Caco-2 (cell line): ENCODE measurements at regions not wholly inside any gene's neighbourhood (a gene's known extent, or its start where the extent isn't known, plus 50 kb on each side); places are given as distances from the start of the nearest gene placed in this dataset.

Source experiments
- BruUV-seq: library from RNA; stranded (reverse); fragments of 400-500 nt; replicated peaks from 2 replicates; lab custom pipeline; 2021; lab: Mats Ljungman, UMichigan
- CTCF ChIA-PET: fragments of 300-600 bp; sonication (Branson Sonifier 250); formaldehyde crosslinking; loops from one replicate; lab custom pipeline; 2022; ENCODE audit warnings: antibody characterized with exemption; lab: Charles Lee
- POLR2A ChIA-PET: fragments of 300-600 bp; sonication (Branson Sonifier 250); formaldehyde crosslinking; loops from one replicate; lab custom pipeline; 2022; ENCODE audit warnings: antibody characterized with exemption; lab: Charles Lee
- DNase-seq, 2 experiments: peaks; one replicate each; pipeline versions ENCODE4 v3.0.0 to v3.0.0-alpha.2; 2020 to 2022
- H3K27me3 ChIP-seq: replicated peaks from 2 replicates; pipeline ENCODE4 v1.6.0; 2011; ENCODE audit warnings: low read length; ENCODE audit not compliant: control insufficient read depth, insufficient read depth
- H3K36me3 ChIP-seq: 2 replicates; pipeline ENCODE4 v1.5.1; 2011; ENCODE audit warnings: low read length; ENCODE audit not compliant: control insufficient read depth, insufficient read depth
- H3K4me1 ChIP-seq: fragments of 250-450 bp; sonication (Bioruptor Pico); 2 replicates; pipeline ENCODE4 v1.5.1; 2020; ENCODE audit warnings: mild to moderate bottlenecking
- H3K4me3 ChIP-seq: 2 replicates; pipeline ENCODE4 v1.5.1; 2011; ENCODE audit warnings: low read depth, mild to moderate bottlenecking, control low read depth, low read length
- H3K9me3 ChIP-seq: fragments of 250-450 bp; sonication (Bioruptor Pico); 2 replicates; pipeline ENCODE4 v1.5.1; 2020; ENCODE audit warnings: mild to moderate bottlenecking, moderate library complexity
- H3K27ac Mint-ChIP-seq: one replicate; pipeline ENCODE4 v1.8.0; 2022; ENCODE audit warnings: mixed read lengths; ENCODE audit not compliant: unreplicated experiment
- H3K27me3 Mint-ChIP-seq: one replicate; pipeline ENCODE4 v1.8.0; 2022; ENCODE audit warnings: mixed read lengths; ENCODE audit not compliant: insufficient read depth, unreplicated experiment
- H3K36me3 Mint-ChIP-seq: one replicate; pipeline ENCODE4 v1.8.0; 2022; ENCODE audit warnings: mild to moderate bottlenecking, mixed read lengths; ENCODE audit not compliant: insufficient read depth, unreplicated experiment
- H3K4me1 Mint-ChIP-seq: one replicate; pipeline ENCODE4 v1.8.0; 2022; ENCODE audit warnings: low read depth, mixed read lengths; ENCODE audit not compliant: unreplicated experiment
- H3K4me3 Mint-ChIP-seq: one replicate; pipeline ENCODE4 v1.8.0; 2022; ENCODE audit warnings: mild to moderate bottlenecking, moderate library complexity, mixed read lengths; ENCODE audit not compliant: unreplicated experiment
- H3K9me3 Mint-ChIP-seq: one replicate; pipeline ENCODE4 v1.8.0; 2022; ENCODE audit warnings: mixed read lengths; ENCODE audit not compliant: unreplicated experiment
- CTCF ChIP-seq, 2 experiments: fragments of 200-600 bp in 1 of 2; IDR thresholded peaks; 1 replicate in 1 of 2; 2 replicates in 1 of 2; pipeline versions ENCODE4 v1.5.1 to v1.8.0; 2011 to 2022; ENCODE audit warnings: antibody characterized with exemption in 1 of 2, control low read depth in 1 of 2, inconsistent platforms in 1 of 2, low read depth in 1 of 2, low read length in 1 of 2, mild to moderate bottlenecking in 1 of 2, moderate library complexity in 1 of 2; ENCODE audit not compliant: insufficient read depth in 1 of 2, severe bottlenecking in 1 of 2, unreplicated experiment in 1 of 2
- intact Hi-C: fragments of 100-400 bp; cut with micrococcal nuclease; formaldehyde crosslinking; loops from one replicate; pipeline ENCODE4 v1.10.0; 2022; ENCODE audit not compliant: unreplicated experiment

- H3K4me3 ChIP-seq: no peak overlapping the region
- H3K4me1 ChIP-seq: no peaks in the 10 kb centered on the region
- no peak overlapping the region for H3K27ac Mint-ChIP-seq
- no TSS peak for BruUV-seq
- no peaks in the 10 kb centered on the region for H3K27me3 ChIP-seq
- TF ChIP-seq CTCF (IDR thresholded peaks at IDR 0.05; ENCODE audit: insufficient read depth in 1 of 2, low read depth in 1 of 2, low read length in 1 of 2, severe bottlenecking in 1 of 2, unreplicated experiment in 1 of 2): no peak
- intact Hi-C loops: no loop called here
- H3K4me3 Mint-ChIP-seq: no peak overlapping the region
- no peak for DNase-seq
- H3K36me3 ChIP-seq: no peaks in the 10 kb centered on the region
- H3K36me3 Mint-ChIP-seq: no peaks in the 10 kb centered on the region
- H3K4me1 Mint-ChIP-seq: no peaks in the 10 kb centered on the region
- CTCF ChIA-PET: no interaction called here
- H3K9me3 Mint-ChIP-seq: no peaks in the 10 kb centered on the region
- H3K9me3 ChIP-seq: no peaks in the 10 kb centered on the region
- POLR2A ChIA-PET: no interaction called here
- H3K27me3 Mint-ChIP-seq: peaks cover 13% of the 10 kb centered on the region
These were observed 379.0 kb upstream of the SOX9 start for GRCh38 chr17:71741836-71742235.

GRCh38 chr17:71748872-71749271 is 371.9 kb upstream of the SOX9 start:
- no peaks in the 10 kb centered on the region for H3K4me1 Mint-ChIP-seq
- no peak overlapping the region for H3K4me3 Mint-ChIP-seq
- ChIA-PET CTCF (no interaction called here), POLR2A (no interaction called here)
- intact Hi-C loops: no loop called here
- no peaks in the 10 kb centered on the region for H3K4me1 ChIP-seq
- H3K27me3 ChIP-seq: no peaks in the 10 kb centered on the region
- H3K36me3 ChIP-seq: no peaks in the 10 kb centered on the region
- H3K36me3 Mint-ChIP-seq: no peaks in the 10 kb centered on the region
- H3K9me3 Mint-ChIP-seq: no peaks in the 10 kb centered on the region
- H3K27ac Mint-ChIP-seq: no peak overlapping the region
- no peaks in the 10 kb centered on the region for H3K9me3 ChIP-seq
- no peak overlapping the region for H3K4me3 ChIP-seq
- no peak for TF ChIP-seq CTCF (IDR thresholded peaks at IDR 0.05; ENCODE audit: insufficient read depth in 1 of 2, low read depth in 1 of 2, low read length in 1 of 2, severe bottlenecking in 1 of 2, unreplicated experiment in 1 of 2)
- no TSS peak for BruUV-seq
- DNase-seq: no peak
- H3K27me3 Mint-ChIP-seq: peaks cover 4% of the 10 kb centered on the region

GRCh38 chr17:71753070-71753469 is 367.8 kb upstream of the SOX9 start:
- no peak for TF ChIP-seq CTCF (IDR thresholded peaks at IDR 0.05; ENCODE audit: insufficient read depth in 1 of 2, low read depth in 1 of 2, low read length in 1 of 2, severe bottlenecking in 1 of 2, unreplicated experiment in 1 of 2)
- no TSS peak for BruUV-seq
- Histone ChIP-seq H3K4me3 (no peak overlapping the region), H3K4me1 (no peaks in the 10 kb centered on the region), H3K27me3 (no peaks in the 10 kb centered on the region), H3K9me3 (no peaks in the 10 kb centered on the region), H3K36me3 (no peaks in the 10 kb centered on the region)
- Mint-ChIP-seq H3K27me3 (peaks cover 3% of the 10 kb centered on the region), H3K27ac (no peak overlapping the region), H3K9me3 (no peaks in the 10 kb centered on the region), H3K4me3 (no peak overlapping the region), H3K36me3 (no peaks in the 10 kb centered on the region), H3K4me1 (no peaks in the 10 kb centered on the region)
- no peak for DNase-seq
- POLR2A ChIA-PET: no interaction called here
- intact Hi-C loops: no loop called here
- CTCF ChIA-PET: no interaction called here
